ENCODE measurements at regions not wholly inside any gene's neighbourhood (a gene's known extent, or its start where the extent isn't known, plus 50 kb on each side); places are given as distances from the start of the nearest gene placed in this dataset.

DNA sequence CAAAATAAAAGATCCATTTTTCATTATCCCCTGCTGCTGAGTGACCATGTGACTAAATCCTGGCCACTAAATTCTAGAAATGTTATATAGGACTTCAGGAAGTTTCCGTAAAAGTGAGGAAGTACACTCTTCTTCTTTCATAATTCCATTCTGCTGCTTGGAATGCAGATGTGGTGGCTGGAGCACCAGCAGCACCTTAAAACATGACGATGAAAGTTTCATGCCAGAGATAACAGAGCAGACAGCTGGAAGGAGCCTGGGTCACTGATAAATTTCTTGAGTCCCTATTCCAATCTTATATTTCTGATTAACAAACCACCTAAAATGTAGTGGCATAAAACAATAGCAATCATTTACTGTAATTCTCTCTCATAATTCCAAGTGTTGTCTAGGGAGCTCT lies 238.7 kb downstream of the TBL1XR1 start:
- TF ChIP-seq, protein P1, sequence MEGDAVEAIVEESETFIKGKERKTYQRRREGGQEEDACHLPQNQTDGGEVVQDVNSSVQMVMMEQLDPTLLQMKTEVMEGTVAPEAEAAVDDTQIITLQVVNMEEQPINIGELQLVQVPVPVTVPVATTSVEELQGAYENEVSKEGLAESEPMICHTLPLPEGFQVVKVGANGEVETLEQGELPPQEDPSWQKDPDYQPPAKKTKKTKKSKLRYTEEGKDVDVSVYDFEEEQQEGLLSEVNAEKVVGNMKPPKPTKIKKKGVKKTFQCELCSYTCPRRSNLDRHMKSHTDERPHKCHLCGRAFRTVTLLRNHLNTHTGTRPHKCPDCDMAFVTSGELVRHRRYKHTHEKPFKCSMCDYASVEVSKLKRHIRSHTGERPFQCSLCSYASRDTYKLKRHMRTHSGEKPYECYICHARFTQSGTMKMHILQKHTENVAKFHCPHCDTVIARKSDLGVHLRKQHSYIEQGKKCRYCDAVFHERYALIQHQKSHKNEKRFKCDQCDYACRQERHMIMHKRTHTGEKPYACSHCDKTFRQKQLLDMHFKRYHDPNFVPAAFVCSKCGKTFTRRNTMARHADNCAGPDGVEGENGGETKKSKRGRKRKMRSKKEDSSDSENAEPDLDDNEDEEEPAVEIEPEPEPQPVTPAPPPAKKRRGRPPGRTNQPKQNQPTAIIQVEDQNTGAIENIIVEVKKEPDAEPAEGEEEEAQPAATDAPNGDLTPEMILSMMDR (IDR thresholded peaks at IDR 0.05): no peak
- Histone ChIP-seq H3K36me3 (ENCODE audit: low read depth) (no peaks in the 10 kb centered on the region), H3K9me3 (no peaks in the 10 kb centered on the region), H3K4me3 (no peak overlapping the region), H3K4me1 (ENCODE audit: low read depth) (peaks cover 4% of the 10 kb centered on the region)
- DNase-seq (no peak), ATAC-seq (no peak)
- intact Hi-C loops (cut with DNase I, micrococcal nuclease): no loop called here

DNA sequence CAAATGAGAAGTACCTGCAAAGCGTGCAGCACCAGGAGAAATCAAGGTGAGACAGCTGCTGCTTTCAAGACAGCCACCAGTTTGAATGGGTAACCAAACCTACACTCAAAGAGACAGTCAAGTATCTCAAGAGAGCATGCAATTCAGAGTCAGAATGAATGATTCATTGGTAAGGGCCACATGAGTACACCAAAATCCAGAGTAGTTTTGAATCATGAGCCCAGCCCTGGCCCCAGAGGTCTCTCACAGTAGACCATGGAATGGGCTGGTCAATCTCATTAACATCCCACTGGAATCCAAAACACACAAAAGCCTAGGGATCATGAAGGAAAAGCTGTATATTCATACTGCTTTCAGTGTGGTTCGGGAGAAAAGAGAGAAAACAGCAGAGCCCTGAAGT lies 242.8 kb downstream of the TBL1XR1 start:
- intact Hi-C loops (cut with DNase I, micrococcal nuclease): no loop called here
- ATAC-seq: no peak
- H3K4me1 ChIP-seq (ENCODE audit: low read depth): peaks cover 4% of the 10 kb centered on the region

DNA sequence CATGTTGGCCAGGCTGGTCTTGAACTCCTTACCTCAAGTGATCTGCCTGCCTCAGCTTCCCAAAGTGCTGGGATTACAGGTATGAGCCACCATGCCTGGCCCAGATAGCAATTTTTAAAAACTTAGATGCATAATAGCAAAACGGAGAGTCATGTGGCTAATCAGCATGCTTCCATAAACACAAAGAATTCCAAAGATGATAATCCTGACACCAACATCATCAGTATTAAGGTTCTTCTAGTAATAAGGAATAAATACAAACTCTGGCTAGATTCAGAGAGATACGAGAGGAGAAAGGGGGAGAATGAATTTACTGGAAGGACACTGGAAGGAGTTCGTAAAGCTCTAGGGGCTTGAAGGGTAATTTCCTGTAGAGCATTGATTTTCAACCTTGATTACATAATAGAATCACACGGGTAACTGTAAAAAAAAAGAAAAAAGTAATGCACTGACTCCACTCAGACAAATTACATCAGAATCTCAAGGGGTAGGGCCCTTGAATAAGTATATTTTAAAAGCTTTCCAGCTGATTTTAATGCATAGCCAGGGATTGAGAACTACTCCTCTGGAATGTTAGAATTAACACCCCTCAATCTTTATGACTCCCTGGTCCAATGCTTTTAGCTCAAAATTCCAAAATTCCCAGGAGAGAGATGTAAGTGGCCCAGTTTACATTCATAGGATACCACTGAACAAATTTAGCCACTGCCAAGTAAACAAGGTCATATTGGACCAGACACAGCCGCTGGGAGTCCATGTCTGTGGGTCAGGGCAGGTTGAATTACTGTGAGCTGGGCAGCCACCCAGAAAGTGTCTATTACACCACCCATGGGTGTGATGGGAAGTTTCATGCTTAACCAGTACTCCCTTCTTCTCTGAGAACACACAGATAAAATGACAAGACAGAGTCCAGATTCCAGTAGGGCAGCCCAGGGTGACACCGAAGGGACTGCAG lies 243.9 kb downstream of the TBL1XR1 start:
- no peak overlapping the region for H3K4me3 ChIP-seq
- peak; percentile 92 for ATAC-seq
- H3K4me1 ChIP-seq (ENCODE audit: low read depth): peaks cover under 1% of the 10 kb centered on the region
- intact Hi-C loops (cut with DNase I, micrococcal nuclease): no loop called here
- TF ChIP-seq, protein P1 (IDR thresholded peaks at IDR 0.05): no peak
- no peaks in the 10 kb centered on the region for H3K9me3 ChIP-seq
- H3K36me3 ChIP-seq (ENCODE audit: low read depth): no peaks in the 10 kb centered on the region
- peak; percentile 62 to 80 (median 66) for DNase-seq

More for the DNA sequence above, 242.8 kb downstream of the TBL1XR1 start:
- TF ChIP-seq, protein P1 (IDR thresholded peaks at IDR 0.05): no peak
- Histone ChIP-seq H3K9me3 (no peaks in the 10 kb centered on the region), H3K36me3 (ENCODE audit: low read depth) (no peaks in the 10 kb centered on the region), H3K4me3 (no peak overlapping the region)
- DNase-seq: no peak

DNA sequence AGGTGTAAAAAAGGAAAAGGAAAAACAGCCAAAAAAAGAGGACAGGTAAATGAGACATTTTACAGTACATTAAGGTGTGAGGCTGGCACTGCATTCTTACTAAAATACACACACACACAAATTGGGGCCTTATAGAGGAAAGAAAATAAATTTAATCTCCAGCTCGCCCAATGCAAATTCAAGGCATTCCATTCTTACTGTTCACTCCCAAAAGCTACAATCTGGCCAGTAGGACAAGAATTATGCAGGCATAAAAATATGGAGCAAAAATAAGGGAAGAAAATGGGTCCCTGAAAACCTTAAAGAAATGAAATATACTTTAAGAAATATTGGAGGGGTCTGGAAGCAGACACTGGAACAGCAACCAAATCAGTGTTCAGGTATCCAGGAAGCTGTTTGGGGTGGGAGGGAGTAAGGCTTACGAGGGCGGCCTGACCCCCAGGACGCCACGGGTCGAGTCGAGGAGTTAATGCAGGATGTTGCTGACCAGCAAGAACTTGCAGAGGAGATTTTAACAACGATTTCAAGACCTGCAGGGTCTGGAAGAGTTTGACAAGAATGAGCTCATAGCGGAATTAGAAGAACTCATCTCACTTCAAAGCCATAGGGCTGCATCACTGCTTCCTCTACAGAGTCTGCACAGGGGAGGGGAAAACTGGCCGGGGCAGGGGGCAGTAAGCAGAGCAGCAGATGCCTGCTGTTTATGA lies 245.5 kb downstream of the TBL1XR1 start:
- TF ChIP-seq, protein P1 (IDR thresholded peaks at IDR 0.05): no peak
- no peak for ATAC-seq

DNA sequence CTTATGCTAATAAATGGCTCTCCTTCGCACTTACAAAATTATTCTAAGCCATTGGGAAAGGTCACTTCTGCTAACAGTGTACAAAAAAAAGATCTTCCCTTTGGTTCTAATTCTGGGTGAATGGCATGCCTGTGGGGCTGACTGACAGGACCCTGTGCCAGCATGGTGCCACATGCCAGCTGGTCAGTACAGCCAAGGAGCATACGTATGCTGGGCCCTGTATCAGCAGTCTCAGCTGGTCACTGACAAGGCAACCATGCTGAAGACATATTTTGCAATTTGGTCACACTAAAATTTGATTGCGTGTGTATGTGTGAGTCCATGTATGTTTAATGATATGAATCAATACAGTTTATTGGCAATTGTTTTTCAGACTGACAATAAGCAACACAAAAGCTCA lies 246.1 kb downstream of the TBL1XR1 start:
- Histone ChIP-seq H3K9me3 (no peaks in the 10 kb centered on the region), H3K4me1 (ENCODE audit: low read depth) (no peaks in the 10 kb centered on the region), H3K36me3 (ENCODE audit: low read depth) (no peaks in the 10 kb centered on the region), H3K4me3 (no peak overlapping the region)
- TF ChIP-seq, protein P1 (IDR thresholded peaks at IDR 0.05): no peak
- DNase-seq: no peak
- ATAC-seq: no peak
- intact Hi-C loops (cut with DNase I, micrococcal nuclease): no loop called here

More for the DNA sequence above, 245.5 kb downstream of the TBL1XR1 start:
- no peak for DNase-seq
- Histone ChIP-seq H3K9me3 (no peaks in the 10 kb centered on the region), H3K4me3 (no peak overlapping the region), H3K36me3 (ENCODE audit: low read depth) (no peaks in the 10 kb centered on the region), H3K4me1 (ENCODE audit: low read depth) (no peaks in the 10 kb centered on the region)
- intact Hi-C loops (cut with DNase I, micrococcal nuclease): no loop called here

Data from mucosa of descending colon (tissue), 3 donors.